GM19467 (cell line): ENCODE measurements at regions not wholly inside any gene's neighbourhood (a gene's known extent, or its start where the extent isn't known, plus 50 kb on each side); places are given as distances from the start of the nearest gene placed in this dataset.

Experiments used
- ATAC-seq: cut with Tn5 transposase; IDR thresholded peaks from one replicate; pipeline ENCODE4 v1.9.1; 2021; ENCODE audit warnings: mild to moderate bottlenecking, moderate library complexity; ENCODE audit not compliant: unreplicated experiment

DNA sequence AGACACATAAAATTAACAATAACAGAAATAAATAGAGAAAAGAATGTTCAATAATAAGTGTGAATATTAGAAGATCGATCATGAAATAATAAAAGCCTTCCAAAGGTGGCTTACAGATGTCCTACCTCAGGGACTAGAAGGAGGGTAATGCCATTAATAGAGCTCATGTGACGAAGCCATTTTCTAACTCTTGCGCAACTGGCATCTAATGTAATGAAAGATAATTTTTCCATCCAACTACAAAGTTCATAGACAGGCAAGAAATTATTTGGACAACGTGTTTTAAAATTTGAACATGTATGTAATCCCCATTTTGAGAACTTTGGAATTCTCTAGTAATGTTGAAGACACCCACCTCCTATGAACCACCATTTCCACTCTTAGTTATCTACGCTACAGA, 1394.3 kb upstream of the LRRTM3 start:
- no peak for ATAC-seq

DNA sequence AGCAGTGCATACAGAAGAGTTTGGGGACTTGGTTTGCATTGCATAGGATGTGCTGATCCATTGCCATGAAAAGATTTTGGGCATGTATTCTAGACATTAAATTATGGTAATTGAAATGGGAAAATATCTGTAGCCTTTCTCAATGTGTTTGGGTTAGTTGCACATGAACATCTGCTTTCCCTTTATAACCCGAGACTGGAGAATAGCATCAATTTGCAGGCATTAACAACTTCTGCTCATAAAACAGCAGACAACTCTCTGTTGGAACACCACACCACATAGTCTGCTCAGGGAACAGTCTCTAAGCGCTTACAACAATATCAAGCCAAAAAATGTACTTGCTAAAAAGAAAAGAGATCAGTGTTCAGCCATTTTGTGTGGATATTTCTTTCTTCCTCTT, 1391.1 kb upstream of the LRRTM3 start:
- ATAC-seq: no peak

DNA sequence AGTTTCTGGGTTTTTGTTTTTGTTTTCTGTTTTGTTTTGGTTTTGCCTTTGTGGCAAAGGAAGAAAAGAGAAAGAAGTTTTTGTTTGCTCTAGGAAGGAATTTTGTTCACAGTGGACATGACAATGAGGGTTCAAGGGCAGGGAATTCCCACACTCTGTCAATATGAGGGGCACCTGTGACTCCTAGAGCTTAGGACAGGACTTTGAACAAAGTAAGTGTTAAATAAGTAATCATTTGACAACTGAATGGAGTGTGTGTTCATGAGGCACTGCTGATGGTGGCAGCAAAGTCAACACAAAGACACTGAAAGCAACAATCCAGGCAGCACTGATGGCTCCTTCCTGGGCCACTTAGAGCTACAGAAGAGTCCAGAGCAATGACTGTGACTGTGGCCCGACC, 1381.1 kb upstream of the LRRTM3 start:
- ATAC-seq: no peak

DNA sequence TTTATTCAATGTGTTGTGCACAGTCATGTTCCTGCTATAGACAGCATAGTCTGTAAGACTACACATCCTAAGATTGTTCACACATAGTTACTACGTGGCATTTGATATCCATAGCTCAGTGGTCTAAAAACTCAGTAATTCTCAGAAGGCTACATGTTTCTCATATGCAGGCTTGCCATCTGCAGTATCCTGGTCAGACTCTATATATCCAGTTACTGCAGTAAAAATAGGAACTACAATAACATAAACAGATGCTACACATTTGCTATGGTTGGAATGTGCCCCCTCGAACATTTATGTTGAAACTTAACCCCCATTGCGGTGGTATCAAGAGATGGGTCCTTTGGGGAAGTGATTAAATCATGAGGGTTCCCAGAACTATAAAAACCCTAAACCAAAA, 1377.8 kb upstream of the LRRTM3 start:
- no peak for ATAC-seq

DNA sequence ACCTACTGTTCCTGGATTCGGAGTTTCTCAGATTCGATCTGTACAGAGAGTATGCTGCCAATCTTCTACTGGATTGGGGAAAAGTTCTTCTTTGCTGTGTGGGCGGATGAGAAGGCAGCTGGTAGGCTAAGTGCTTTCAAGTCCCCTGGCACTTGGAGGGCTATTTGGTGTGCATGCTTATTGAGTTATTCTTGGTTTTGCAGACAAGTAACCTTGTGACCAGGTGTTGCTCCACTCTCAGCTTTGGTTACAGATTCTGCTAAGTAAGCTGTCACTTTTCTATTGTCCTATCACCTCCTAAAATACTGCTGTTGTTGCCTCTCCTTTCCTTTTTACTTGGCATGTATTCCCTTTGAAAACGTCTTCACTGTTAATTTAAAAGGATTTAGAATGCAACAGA, 1375.1 kb upstream of the LRRTM3 start:
- ATAC-seq: no peak

DNA sequence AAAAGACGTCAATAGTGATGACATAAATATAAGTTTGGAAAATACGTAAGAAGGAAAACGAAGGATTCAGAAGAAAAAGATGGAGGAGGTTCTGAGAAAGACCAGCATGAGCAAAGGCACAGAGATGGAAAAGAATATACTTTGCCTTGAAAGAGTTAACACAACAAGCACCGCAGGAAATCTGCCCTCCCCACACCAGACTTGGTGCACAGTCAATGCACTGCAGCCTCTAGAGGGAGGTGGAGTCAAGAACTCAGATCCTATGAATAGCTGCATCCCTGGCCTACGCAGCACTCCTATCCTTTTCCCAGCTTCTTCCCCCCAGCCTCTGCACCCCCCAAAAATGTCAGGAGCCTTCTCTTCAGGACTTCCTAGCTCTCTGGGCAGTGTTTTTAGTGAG, 1370.6 kb upstream of the LRRTM3 start:
- ATAC-seq: no peak

DNA sequence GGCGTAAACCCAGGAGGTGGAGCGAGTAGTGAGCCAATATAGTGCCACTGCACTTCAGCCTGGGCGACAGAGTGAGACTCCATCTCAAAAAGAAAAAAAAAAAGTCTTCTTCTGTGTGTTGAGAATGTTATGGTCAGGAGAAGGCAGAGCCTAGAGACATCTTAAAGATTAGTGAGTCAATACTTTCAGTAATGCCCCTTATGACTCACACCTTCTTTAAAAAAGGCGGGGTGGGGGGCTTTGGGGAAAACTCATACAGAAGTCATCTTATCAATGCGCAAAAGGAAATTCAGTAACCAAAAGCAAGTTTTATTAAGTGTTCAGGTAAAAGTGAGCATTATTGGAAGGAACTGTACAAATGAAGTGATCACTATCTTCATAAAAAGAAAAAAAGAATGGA, 1369.8 kb upstream of the LRRTM3 start:
- ATAC-seq: no peak

DNA sequence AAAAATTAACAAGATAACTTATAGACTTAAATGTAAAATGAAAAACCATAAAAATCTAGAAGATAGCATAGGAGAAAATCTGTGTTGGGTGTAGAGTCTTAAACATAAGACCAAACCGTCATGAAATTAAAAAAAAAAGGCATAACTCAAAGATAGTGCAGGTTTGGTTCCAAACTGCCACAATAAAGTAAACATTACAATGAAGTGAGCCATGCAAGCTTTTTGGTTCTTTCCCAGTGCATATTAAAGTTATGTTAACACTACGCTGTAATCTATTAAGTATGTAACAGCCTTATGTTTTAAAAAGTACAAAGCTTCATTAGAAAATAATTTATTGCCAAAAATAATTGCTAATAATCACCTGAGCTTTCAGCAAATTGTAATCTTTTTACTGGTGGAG, 1366.5 kb upstream of the LRRTM3 start:
- no peak for ATAC-seq

DNA sequence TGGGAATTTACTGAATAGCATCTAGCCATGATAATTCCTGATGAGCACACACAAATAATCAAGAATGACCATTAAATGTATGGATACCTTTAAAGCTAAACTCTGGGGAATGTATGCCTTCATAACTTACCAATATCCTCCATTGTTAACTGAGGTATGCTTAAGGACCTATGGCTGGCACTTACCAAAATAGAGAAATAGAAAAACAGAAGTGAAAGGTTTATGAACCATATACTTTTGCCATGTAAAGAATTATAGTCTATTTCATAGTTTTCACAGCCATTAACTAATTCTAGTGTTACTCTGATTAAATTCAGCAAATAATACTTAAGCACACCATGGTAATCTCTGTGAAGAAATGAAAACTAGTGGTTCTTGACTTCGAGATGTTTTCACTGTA, 1360.6 kb upstream of the LRRTM3 start:
- no peak for ATAC-seq

DNA sequence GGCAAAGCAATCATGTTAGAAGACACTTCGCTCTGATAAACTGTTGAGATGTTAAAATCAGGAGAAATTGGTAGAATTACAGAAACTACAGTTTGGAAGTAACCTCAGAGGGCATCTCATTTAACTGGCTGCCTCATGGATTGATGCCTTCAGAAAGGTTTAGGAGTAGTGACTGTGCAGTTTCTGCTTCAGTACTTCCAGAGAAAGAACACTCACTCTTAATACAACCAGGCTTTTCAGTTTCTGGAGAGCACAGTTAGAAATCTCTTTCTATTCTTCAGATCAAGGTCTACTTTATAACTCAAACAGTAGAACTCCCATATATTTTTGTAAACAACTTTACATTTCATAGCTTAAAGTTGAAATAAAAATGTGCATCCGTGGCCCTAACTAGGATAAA, 1358.9 kb upstream of the LRRTM3 start:
- ATAC-seq: no peak

DNA sequence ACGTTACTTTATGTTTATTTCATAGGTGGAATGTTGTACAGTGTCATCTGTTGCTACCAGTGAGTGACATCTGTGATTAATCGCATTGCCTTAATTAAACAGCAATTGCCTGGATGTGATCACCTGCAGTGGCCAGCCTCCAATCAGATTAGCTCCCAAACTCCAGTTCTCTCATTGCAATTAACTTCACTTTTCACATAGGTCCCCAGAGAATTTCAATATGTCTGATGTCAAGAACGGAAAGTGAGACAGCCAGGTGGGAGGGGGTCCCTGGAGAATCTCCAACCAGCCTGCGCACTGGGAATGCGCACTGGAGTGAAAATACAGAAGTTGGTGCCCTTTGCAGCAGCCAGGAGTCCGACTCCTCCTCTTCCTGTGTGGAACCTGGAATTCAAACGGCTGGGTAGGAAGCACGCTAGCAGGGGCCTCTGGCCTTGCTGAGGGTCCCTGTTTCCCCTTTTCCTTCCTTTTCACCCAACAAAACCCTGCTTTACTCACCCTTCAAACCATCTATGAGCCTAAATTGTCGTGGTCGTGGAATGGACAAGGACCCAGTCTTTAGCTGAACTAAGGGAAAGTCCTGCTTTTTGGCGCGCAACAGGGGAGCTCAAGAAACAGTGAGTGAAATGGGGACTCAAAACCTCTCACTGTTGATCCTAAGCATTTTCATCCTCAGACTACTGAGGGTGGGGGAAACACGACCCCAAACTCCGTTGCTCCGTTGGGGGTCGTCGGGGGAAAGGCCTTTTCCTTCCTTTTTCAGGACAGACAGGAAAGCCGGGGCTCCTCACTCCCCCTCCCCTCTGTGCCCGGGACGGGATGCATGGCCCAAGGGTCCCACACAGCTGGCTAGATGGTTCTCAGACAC, 1355.5 kb upstream of the LRRTM3 start:
- peak; percentile 55 for ATAC-seq

DNA sequence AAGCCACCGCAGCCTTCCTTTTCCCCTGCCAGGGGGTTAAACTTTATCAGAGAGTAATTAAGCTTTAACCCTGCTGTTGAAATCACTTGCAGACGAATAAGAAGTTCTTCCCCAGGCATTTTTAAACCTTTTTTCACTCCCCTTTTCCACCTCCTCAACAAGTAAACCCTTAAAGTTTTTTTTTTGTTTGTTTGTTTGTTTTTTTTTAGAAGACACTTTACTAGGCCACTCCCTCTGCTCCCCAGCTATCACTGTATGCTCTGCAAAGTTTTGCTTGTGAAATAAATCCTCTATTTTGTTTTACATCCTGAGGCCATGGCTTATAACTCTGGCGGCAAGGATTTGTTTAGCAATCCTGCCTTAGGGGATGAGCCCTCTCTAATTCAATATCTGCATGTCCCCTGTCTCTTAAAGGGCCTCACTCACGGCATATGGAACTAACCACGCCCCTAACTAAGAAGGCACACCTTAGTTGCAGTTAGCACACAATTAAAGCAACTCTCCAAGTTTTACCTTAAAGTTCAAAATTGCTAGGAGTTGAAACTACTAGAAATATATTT, 1354.7 kb upstream of the LRRTM3 start:
- peak; percentile 50 for ATAC-seq

DNA sequence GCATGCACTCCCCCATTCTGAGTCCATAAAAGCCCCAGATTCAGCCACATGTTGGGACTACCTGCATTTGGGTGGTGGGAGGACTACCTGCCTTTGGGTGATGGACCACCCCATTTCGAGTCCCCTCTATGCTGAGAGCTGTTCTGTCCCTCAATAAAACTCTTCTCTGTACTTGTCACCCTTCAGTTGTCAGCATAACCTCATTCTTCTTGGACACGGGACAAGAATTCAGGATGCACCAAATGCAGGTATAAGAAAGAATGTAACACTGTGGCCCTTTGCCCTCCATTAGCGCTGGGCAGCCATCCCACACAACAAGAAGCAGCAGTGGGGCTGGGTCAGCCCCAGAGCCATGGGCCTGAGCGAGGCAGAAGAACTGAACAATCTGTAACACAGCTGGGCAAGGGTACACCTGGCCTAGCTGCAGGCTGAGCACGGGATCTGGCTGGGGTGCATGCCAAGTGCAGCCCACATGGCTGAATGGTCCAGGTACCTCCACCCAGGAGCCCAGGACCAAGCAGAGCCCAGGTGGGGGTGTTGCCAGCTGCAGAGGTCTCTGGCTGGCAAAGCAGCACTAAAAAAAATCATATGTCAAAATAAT, 1344.3 kb upstream of the LRRTM3 start:
- no peak for ATAC-seq

DNA sequence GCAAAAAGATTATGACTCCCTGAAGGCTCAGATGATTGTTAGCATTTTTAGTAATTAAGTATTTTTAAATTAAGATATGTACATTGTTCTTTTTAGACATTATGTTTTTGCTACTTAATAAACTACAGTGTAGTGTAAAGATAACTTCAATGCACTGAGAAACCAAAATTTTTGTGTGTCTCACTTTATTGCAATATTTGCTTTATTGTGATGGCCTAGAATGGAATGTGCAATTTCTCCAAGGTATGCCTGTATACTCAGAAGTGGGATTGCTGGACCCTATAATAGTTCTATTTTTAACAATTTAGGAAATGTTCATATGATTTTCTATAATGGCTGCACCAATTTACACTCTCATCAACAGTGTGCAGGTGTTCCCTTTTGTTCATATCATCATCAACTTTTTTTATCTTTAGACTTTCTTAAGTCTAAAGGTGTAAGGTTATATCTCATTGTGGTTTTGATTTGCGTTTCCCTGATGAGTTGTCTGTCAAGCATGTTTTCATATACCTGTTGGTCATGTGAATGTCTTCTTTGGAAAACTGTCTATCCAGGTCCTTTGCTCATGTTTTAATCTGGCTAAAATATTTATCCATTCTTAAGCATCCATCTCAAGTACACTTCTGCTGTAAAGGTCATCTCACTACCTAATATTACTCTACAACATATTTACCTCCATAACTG, 1323.5 kb upstream of the LRRTM3 start:
- no peak for ATAC-seq

DNA sequence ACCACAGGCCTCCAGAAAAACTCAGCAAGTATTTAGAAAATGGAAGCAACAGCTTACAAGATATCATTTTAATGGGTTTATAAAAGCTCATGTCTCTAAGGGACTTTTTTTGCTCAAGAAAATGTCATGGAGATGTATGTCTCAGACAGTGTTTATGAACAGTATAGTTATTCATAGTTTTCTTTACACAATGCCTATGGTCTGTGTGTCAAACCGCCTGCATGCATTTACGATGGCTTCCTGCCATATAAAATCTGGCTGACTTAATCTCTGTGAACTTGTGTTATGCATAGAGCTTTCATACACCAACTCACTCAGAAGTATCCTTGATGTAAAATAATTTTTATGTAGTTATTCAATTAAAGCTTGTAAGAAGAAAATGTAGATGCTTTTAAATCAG, 1314.2 kb upstream of the LRRTM3 start:
- ATAC-seq: no peak

DNA sequence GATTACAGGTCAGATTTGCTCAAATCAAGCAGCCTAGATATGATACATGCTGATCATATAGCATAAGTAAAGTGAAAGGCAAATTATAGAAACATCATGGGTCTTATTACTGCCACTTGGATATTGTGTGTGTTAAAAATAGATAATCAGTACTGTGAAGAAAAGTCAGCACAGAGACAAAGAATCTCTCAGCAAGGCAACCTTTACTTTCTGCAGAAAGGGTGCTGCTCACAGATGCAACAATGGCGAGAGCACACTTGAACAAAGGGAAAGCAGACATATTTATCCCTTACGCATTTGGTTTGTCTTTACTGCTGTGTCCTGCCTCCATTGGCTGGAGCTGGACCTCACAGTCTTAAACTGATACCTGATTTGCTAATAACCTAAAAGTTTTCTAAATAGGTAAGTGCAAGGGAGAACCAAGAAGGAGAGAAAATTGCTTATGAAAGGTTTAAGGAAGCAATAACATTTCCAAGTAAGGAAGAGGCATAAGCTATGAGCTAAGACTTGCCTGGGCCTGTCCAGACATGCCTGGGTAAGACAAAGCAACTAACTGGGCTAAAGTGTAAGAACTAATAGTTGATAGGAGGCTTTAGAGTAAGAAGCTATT, 1310.8 kb upstream of the LRRTM3 start:
- no peak for ATAC-seq

DNA sequence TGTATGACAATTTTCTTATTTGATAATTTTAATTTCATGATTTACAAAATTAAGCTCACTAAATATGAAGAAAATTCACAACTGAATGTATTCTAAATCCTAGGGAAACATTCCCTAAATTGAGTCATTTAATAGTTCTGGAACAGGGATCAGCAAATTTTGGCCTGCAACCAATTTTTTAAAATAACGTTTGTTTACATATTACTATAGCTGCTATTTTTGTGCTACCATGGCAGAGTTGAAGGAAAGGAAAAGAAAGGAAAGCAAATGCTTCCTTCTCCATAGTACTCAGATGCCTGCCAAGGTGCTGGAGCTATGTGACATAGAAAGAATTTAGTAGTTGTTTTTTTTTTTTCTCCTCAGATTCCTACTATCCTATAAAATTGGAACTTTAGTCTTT, 1307.7 kb upstream of the LRRTM3 start:
- ATAC-seq: no peak

DNA sequence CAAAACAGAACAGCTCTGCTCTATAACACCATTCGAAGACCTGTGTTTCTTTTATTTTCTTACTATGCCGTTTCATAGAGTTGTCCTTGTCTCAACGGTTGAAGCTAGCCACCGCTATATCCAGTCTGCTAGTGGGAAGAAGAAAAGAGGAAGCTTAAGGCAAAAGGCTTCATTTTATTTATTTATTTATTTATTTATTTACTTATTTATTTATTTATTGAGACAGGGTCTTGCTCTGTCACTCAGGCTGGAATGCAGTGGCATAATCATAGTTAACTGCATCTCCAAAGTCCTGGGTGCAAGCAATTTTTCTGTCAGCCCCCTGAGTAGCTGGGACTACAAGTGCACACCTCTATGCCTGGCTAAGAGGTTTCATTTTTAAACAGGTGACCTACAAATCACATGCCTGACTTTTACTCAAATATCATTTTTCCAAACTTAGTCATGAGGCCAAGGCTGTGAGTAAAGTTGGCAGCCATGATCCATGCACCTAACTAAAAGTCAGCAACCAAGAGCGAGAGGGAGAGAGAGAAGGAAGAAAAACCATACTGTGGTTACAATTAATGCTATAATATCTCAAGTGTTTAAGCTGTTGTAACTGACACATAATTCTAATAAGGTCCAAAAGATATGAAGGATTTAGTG, 1305.3 kb upstream of the LRRTM3 start:
- no peak for ATAC-seq

DNA sequence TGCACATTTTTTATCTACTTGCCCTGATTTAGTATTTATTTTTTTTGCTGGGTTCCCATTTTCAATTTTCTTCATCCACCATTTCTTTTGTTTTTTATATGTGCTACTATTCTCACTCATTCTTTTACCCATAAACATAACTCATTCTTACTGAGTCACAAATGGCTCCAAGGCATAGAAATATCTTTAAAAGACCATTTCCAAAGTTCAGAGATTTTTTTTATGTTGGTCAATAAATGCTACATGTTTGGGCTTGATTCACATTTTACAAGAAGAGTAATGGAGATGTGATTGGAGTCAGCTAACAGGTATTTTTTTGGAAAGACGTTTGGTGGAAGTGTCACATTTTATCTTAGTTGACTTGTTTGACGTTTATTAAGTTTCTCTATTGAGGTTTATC, 1303.2 kb upstream of the LRRTM3 start:
- ATAC-seq: no peak

DNA sequence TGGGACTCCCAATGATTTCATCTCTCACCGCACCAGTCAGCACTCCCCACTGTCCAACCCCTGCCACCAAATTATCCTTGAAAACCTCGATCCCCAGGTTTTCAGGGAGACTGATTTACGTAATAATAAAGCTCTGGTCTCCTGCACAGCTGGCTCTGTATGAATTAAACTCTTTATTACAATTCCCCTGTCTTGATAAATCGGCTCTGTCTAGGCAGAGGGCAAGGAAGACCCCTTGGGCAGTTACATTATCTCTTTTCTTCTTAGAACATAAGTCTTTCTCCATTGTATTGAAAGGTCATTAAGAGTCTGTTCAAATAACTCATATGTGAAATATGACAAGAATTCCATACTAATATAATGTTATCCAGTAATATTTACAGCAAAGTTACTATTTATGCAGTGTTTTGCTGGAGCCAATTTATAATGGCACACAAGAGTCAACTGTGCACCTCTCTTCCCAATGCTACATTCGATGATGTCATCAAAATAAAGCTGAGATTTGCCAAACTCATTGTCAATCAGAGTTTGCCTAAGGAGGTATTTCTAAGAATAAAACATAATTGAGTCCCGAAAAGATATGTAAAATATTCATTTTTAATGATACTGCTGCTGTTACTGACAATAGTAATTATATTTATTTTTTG, 1297.2 kb upstream of the LRRTM3 start:
- no peak for ATAC-seq
